Stimulated activated CD4-positive, alpha-beta T cell treated with anti-CD3 and anti-CD28 coated beads, Interleukin-12 subunit alpha, Interleukin-12 subunit beta, amount 100 ng/mL, for 4 hours (primary cell): ENCODE measurements at regions not wholly inside any gene's neighbourhood (a gene's known extent, or its start where the extent isn't known, plus 50 kb on each side); places are given as distances from the start of the nearest gene placed in this dataset.
"Not testable (repeated sequence)": the region's sequence is repeated elsewhere in the genome, so short reads cannot be mapped to it uniquely, and the experiment has no call there.

ENCODE experiments used
- DNase-seq: peaks from one replicate; pipeline ENCODE4 v3.0.0-alpha.2; 2020

GRCh38 chr2:180258579-180258978 lies 251.5 kb upstream of the CWC22 start:
- no peak for DNase-seq

GRCh38 chr2:180258041-180258537 lies 251.0 kb upstream of the CWC22 start:
- no peak for DNase-seq

GRCh38 chr2:180257247-180257646 lies 250.2 kb upstream of the CWC22 start:
- DNase-seq: no peak

- DNase-seq: no peak
Observed at GRCh38 chr2:180255981-180256380, 248.9 kb upstream of the CWC22 start.

GRCh38 chr2:180254872-180255271 lies 247.8 kb upstream of the CWC22 start:
- DNase-seq: no peak

GRCh38 chr2:180247658-180248057 lies 240.6 kb upstream of the CWC22 start:
- no peak for DNase-seq

GRCh38 chr2:180246268-180246667 lies 239.2 kb upstream of the CWC22 start:
- no peak for DNase-seq

GRCh38 chr2:180240774-180241173 lies 233.7 kb upstream of the CWC22 start:
- DNase-seq: no peak

- DNase-seq: no peak
Observed at GRCh38 chr2:180238729-180239128, 231.6 kb upstream of the CWC22 start.

GRCh38 chr2:180236061-180236460 lies 229.0 kb upstream of the CWC22 start:
- DNase-seq: not testable (repeated sequence)

GRCh38 chr2:180235506-180235905 lies 228.4 kb upstream of the CWC22 start:
- not testable (repeated sequence) for DNase-seq

- DNase-seq: not testable (repeated sequence)
Observed at GRCh38 chr2:180234991-180235390, 227.9 kb upstream of the CWC22 start.

GRCh38 chr2:180231015-180231414 lies 223.9 kb upstream of the CWC22 start:
- DNase-seq: no peak

- no peak for DNase-seq
Observed at GRCh38 chr2:180227461-180227860, 220.4 kb upstream of the CWC22 start.

- no peak for DNase-seq
Observed at GRCh38 chr2:180225118-180225517, 218.0 kb upstream of the CWC22 start.

- no peak for DNase-seq
Observed at GRCh38 chr2:180222644-180223043, 215.5 kb upstream of the CWC22 start.

GRCh38 chr2:180219491-180219890 lies 212.4 kb upstream of the CWC22 start:
- DNase-seq: no peak

GRCh38 chr2:180208841-180209240 lies 201.7 kb upstream of the CWC22 start:
- no peak for DNase-seq

GRCh38 chr2:180205621-180206235 lies 198.6 kb upstream of the CWC22 start:
- no peak for DNase-seq

- DNase-seq: no peak
Observed at GRCh38 chr2:180203972-180204371, 196.9 kb upstream of the CWC22 start.

- no peak for DNase-seq
Observed at GRCh38 chr2:180202467-180202951, 195.4 kb upstream of the CWC22 start.

GRCh38 chr2:180196419-180196977 lies 189.4 kb upstream of the CWC22 start:
- DNase-seq: no peak

- no peak for DNase-seq
Observed at GRCh38 chr2:180195847-180196246, 188.8 kb upstream of the CWC22 start.

- no peak for DNase-seq
Observed at GRCh38 chr2:180191432-180192124, 184.5 kb upstream of the CWC22 start.
